Adrenal gland (tissue), 5 donors: ENCODE measurements at regions not wholly inside any gene's neighbourhood (a gene's known extent, or its start where the extent isn't known, plus 50 kb on each side); places are given as distances from the start of the nearest gene placed in this dataset.

ENCODE experiments used
- POLR2A ChIP-seq, 2 donors: fragments of 450-650 bp; IDR thresholded peaks; one replicate each; pipeline ENCODE4 v1.6.1; 2017; ENCODE audit warnings: antibody characterized with exemption in 2 of 2, mild to moderate bottlenecking in 2 of 2, moderate library complexity in 1 of 2
- TF ChIP-seq, protein P1 (sequence below), 6 experiments: fragments of 450-650 bp in 4 of 6; fragments of 200-600 bp in 2 of 6; sonication (generic) in 1 of 6; IDR thresholded peaks; 1 replicate in 5 of 6; 2 replicates in 1 of 6; pipeline versions ENCODE4 v1.5.1 to v1.8.0; 2016 to 2021; ENCODE audit warnings: antibody characterized with exemption in 6 of 6, mild to moderate bottlenecking in 2 of 6, moderate library complexity in 1 of 6
- donor health status: DM: no; HTN: no; CAD: no.

DNA sequence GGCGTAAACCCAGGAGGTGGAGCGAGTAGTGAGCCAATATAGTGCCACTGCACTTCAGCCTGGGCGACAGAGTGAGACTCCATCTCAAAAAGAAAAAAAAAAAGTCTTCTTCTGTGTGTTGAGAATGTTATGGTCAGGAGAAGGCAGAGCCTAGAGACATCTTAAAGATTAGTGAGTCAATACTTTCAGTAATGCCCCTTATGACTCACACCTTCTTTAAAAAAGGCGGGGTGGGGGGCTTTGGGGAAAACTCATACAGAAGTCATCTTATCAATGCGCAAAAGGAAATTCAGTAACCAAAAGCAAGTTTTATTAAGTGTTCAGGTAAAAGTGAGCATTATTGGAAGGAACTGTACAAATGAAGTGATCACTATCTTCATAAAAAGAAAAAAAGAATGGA lies 1369.8 kb upstream of the LRRTM3 start:
- TF ChIP-seq, protein P1, sequence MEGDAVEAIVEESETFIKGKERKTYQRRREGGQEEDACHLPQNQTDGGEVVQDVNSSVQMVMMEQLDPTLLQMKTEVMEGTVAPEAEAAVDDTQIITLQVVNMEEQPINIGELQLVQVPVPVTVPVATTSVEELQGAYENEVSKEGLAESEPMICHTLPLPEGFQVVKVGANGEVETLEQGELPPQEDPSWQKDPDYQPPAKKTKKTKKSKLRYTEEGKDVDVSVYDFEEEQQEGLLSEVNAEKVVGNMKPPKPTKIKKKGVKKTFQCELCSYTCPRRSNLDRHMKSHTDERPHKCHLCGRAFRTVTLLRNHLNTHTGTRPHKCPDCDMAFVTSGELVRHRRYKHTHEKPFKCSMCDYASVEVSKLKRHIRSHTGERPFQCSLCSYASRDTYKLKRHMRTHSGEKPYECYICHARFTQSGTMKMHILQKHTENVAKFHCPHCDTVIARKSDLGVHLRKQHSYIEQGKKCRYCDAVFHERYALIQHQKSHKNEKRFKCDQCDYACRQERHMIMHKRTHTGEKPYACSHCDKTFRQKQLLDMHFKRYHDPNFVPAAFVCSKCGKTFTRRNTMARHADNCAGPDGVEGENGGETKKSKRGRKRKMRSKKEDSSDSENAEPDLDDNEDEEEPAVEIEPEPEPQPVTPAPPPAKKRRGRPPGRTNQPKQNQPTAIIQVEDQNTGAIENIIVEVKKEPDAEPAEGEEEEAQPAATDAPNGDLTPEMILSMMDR (IDR thresholded peaks at IDR 0.05), result no peak
- no peak for TF ChIP-seq POLR2A (IDR thresholded peaks at IDR 0.05)
